Activated CD8-positive, alpha-beta memory T cell treated with anti-CD3 and anti-CD28 coated beads for 4 hours (primary cell): ENCODE measurements at regions not wholly inside any gene's neighbourhood (a gene's known extent, or its start where the extent isn't known, plus 50 kb on each side); places are given as distances from the start of the nearest gene placed in this dataset.
"Not testable (repeated sequence)": the region's sequence is repeated elsewhere in the genome, so short reads cannot be mapped to it uniquely, and the experiment has no call there.

ENCODE experiments used
- DNase-seq, 2 donors: peaks; one replicate each; pipeline ENCODE4 v3.0.0-alpha.2; 2020; ENCODE audit warnings: low read depth in 2 of 2

DNA sequence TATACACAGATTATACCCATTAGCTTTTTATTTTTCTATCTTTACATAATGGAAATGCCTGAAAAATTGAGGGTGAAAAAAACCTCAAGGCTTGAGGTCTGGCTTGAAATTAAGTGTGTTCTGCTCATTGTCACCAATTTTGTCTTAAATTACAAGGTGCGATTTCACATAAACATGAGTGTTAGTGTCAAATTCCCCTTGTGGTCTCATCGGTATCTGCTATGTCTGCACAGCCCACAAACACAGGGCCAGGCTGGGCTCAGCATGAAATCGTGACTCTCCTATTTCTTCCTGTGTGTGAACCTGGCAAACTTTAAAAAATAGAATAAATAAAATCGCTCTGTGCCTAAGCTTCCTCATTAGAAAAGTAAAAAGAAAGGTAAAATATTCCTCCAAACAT, 109.1 kb downstream of the CRLF2 start:
- DNase-seq = no peak

DNA sequence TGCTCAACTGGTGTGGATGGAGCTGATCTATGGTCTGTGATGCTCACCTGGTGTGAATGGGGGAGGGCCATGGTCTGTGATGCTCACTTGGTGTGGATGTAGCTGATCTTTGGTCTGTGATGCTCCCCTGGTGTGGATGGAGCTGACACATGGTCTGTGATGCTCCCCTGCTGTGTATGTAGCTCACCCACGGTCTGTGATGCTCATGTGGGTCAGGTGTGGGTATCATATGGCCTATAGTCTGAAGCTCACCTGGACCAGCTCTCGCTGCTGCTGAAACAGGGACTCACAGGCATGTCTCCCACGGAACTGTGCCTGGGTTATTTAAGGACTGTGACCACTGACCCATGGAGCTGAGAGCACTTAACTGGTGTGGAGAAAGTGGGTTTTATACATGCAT, 109.7 kb downstream of the CRLF2 start:
- DNase-seq = no peak

DNA sequence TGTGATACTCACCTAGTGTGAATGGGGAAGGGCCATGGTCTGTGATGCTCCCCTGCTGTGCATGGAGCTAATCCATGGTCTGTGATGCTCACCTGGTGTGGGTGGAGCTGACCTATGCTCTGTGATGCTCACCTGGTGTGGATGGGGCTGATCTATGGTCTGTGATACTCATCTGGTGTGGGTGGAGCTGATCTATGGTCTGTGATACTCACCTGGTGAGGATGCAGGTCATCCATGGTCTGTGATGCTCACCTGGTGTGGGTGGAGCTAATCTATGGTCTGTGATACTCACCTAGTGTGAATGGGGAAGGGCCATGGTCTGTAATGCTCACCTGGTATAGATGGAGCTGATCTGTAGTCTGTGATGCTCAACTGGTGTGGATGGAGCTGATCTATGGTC, 110.2 kb downstream of the CRLF2 start:
- DNase-seq = not testable (repeated sequence)

DNA sequence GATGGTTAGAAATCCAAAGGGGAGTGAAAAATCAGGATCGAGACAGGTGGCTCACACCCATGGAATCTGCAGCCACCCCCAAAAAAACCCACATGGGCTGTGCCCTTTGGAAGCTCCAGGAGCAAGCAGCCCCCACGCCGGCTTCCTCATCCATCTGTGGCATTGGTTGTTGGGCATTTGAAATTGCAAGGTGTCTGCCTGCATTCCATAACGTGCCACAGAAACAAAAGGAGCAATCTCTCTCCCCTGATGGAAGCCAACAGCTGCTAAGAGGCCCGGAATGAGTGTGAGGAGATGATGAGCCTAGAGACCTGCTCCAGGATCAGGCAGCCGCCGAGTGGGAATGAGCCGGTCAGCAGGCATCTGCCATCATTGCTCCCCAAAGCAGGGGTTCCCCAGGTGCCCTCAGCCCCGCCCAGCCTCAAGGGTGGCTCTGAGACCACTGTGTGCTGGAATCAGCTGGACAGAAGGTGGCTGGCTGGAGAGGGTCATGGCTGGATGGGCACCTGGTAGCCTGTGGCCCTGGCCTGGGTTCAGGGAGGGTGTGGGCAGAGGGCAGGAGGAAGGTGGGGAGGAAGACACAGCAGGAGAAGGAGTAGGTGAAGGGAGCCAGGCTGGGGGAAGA, 113.2 kb downstream of the CRLF2 start:
- no peak for DNase-seq

DNA sequence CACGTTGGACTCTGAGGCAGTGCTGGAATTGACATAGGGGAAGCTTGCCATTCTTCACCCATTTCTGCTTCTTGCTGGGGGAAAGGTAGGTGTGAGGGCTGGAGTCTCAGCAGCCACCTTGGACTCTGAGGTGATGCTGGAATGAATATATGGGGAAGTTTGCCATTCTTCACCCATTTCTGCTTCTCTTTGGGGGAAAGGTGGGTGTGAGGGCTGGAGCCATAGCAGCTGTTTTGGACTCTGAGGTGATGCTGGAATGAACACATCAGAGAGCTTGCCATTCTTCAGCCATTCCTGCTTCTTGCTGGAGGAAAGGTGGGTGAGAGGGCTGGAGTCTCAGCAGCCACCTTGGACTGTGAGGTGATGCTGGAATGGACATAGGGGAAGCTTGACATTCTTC, 115.1 kb downstream of the CRLF2 start:
- DNase-seq = no peak

DNA sequence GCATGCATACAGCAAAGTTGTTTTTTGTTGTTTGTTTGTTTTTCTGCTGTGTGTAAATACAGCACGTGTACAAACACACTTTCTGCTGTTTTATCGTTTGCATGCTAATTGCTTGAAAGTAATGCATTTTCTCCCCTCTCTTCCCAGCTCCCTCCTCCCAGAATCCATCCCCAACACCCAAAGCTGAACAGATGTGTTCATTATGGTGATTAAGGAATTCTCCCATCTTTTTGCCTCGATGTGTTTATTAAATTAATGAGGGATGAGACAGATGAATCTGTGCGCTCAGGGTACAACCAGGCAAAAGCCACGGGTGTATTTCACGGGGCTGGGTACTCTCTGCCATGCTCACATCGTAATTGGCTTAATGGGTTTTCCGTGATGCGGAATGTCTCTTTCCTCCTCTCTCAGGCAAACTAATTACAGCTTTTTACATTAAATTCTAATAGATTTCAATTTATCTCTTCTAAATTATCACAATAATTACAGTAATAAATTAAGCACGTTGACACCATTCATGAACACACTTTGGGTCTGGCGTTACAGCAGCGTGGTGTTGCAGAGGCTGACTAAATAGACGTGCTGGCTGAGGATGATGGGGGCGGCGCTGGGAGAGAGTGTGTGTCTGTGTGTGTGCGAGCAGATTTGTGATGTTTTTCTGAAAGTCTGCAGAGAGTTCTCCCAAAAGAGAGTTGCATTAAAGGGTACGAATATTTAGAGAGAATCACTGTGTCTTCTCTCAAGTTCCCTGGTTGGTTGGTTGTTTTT, 117.7 kb downstream of the CRLF2 start:
- DNase-seq = no peak

DNA sequence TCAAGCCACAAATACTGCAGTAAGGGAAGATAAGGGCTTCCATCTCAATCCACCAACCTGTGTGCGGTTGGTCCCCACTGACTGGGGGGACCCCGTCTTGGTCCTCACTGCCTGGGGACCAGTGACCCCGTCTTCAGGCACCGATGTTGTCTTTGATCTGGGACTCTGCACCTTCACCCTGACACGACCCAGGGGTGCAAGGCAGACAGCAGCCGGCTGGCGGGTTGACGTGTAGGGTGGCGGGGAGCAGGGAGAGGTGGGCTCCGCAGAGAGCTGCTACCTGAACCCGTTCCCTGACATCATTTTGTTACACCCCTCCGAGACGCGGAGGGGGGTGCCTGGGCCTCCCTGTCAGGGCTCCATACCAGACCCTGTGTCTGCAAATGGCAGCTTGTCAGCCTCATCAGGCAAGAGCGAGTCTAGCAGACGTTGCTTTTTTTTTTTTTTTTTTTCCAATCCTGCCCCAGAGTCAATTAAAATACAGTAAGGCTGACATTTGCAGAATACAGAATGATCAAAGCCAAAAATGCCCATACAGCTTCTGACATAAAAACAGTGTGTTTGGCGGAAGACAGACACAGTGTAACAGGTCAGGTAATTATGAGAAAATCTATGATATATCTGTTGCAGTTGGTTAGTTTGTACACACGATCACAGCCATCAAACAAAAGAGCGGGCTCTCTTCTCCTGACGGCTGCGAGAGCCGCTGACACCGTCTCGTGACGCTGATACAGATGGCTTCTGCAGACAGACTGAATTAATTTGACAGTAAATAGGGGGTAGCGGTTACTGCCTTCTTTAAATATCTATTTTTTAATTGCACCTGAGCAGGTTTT, 118.6 kb downstream of the CRLF2 start:
- DNase-seq = no peak

DNA sequence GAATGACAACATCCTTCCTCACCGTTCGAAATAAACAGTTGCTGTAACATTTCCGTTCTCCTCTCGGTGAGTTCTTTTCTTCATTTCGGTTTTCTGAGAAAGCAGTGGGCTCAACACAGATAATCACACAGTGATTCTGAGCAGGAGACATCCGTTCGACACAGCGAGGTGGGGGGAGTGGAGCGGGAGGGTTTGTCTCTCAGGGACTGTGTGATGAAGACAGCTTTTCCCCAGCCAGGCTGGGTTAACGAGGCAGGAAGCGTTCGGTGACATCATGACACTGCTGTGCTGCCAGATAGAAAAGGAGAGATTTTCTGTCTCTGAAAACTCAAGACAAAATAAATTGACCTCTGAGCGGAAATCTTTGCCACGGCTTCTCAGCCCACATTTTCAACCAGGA, 119.3 kb downstream of the CRLF2 start:
- DNase-seq = no peak

DNA sequence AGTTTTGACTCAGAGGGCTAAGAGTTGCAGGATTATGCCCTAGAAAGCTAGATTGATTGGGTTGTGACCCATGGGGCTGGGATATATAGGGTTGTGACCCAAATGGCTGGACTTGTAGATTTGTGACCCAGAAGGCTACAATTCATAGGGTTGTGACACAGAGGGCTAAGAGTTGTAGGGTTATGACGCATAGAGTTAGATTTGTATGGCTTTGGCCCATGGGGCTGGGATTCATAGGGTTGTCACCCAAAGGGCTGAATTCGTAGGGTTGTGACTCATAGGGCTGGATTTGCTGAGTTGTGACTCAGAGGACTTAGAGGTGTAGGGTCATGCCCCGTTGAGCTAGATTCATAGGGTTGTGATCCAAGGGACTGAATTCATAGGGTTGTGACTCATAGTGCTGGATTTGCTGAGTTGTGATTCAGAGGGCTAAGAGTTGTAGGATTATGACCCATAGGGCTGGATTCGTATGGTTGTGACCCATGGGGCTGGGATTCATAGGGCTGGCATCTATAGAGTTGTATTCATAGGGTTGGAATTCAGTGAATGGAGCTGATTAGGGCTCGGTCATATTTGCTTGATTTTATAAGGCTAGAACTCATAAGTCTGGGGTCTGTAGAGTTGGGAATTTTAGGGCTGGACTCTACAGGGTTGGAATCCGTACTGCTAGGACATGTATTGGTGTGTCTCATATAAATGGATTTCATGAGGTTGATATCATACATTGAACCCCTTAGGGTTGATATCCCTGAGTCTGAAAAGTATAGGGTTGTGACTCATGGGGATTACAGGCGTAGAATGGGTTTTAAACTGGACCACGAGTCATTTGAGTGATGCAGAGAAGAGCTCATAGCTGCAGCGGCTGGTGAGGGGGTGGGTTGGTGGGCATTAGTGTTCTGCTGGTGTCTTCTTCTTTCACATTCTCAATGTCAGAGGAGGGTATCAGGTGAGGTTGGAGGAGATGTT, 125.7 kb downstream of the CRLF2 start:
- no peak for DNase-seq

DNA sequence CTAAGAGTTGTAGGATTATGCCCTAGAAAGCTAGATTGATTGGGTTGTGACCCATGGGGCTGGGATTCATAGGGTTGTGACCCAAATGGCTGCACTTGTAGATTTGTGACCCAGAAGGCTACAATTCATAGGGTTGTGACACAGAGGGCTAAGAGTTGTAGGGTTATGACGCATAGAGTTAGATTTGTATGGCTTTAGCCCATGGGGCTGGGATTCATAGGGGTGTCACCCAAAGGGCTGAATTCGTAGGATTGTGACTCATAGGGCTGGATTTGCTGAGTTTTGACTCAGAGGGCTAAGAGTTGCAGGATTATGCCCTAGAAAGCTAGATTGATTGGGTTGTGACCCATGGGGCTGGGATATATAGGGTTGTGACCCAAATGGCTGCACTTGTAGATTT, 126.6 kb downstream of the CRLF2 start:
- not testable (repeated sequence) for DNase-seq

DNA sequence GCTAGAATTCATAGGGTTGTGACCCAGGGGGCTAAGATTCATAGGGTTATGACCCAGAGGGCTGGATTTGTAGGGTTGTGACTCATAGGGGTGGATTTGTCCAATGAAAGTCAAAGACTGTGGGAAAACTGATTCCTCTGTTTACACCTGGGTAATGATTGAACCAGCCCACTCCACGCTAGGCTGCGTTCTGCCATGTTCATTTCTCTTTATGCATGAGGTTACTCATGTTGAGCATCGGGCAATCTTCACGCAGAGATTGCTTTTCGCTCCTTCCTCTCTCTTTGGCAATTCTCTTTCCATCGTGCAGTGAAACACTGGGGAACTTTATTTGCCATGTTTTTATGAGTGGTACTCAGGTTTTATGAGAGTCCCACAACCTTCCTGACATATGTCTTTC, 127.8 kb downstream of the CRLF2 start:
- no peak for DNase-seq

DNA sequence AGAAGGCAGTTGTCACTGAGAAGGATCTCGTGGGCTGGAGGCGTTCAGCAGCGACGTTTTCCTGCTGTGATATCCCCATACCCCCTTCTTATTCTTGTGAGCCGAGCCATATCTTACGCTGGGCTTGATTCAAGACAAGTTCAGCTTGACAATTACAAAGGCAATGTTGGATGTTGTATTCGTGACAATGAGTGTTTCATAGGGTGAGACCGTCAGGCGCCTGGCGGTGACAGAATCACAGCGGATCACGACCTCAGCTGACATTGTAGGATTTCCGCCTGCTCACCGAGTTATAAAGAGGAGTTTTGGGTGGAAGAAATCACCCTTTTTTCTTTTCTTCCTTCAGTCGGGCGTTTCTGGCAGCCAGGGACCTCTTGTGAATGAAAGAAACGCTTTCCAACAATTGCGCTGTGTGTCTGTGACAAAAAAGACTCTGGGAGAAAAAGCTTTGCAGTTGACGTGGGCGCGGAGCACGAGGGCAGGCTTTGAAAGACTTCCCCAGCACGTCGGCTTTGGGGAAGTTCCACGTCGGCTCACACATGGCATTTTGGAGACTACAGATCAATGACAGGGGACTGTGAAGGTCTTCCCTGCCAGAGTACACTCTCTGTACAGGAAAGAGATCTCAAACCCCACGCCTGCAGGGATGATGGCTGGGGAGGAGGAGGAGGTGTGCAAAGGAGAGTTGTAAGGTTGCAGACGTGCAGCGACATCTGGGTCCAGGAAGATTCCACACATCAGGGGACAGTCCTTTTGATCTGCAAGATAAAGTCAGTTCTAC, 135.4 kb downstream of the CRLF2 start:
- no peak for DNase-seq

DNA sequence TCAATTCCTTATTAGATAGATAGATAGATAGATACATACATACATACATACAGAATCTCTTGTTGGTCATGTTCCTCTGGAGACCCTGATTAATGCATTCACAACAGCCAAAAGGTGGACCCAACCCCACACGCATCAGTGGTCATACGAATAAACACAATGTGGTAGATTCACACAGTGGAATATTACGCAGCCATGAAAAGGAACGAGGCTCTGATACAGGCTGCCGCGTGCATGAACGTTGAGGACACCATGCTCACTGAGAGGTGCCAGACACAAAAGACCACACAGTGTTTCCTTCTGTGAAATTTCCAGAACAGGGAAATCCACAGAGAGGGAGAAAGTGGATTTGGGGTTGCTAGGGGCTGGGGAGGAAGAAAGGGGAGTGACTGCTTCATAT, 136.7 kb downstream of the CRLF2 start:
- DNase-seq = no peak

DNA sequence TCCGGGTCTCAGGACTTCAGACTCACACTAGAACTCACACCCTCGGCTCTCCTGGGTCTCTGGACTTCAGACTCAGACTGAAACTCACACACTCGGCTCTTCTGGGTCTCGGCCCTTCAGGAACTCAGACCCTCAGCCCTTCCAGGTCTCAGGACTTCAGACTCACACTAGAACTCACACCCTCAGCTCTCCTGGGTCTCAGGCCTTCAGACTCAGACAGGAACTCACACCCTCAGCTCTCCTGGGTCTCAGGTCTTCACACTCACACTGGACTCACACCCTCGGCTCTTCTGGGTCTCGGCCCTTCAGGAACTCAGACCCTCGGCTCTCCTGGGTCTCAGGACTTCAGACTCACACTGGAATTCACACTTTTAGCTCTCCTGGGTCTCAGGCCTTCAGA, 137.3 kb downstream of the CRLF2 start:
- DNase-seq = no peak

DNA sequence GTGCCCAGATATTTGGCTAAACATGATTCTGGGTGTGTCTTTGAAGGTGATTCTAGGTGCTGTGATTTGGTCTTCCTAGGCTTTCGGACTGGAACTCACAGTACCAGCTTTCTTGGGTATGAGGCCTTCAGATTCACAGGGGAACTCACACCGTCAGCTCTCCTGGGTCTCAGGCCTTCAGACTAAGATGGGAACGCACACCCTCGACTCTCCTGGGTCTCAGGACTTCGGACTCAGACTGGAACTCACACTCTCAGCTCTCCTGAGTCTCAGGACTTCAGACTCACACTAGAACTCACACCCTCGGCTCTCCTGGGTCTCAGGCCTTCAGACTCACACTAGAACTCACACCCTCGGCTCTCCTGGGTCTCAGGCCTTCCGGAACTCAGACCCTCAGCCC, 137.7 kb downstream of the CRLF2 start:
- DNase-seq = no peak

DNA sequence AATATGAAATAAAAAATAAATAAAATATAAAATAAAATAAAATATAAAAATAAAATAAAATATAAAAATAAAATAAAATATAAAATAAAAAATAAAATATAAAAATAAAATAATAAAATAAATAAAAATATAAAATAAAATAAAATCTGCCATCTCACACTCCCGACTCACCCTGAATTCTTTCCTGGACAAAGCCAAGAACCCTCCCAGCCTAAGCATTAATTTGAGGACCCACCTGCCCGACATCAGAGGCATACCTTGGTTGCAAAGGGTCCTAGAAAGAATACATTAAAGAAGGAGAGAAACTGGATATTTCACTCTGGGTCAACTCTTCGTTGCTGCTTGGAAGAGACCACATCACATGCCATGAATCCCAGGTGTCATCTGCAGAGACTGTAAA, 138.3 kb downstream of the CRLF2 start:
- no peak for DNase-seq

DNA sequence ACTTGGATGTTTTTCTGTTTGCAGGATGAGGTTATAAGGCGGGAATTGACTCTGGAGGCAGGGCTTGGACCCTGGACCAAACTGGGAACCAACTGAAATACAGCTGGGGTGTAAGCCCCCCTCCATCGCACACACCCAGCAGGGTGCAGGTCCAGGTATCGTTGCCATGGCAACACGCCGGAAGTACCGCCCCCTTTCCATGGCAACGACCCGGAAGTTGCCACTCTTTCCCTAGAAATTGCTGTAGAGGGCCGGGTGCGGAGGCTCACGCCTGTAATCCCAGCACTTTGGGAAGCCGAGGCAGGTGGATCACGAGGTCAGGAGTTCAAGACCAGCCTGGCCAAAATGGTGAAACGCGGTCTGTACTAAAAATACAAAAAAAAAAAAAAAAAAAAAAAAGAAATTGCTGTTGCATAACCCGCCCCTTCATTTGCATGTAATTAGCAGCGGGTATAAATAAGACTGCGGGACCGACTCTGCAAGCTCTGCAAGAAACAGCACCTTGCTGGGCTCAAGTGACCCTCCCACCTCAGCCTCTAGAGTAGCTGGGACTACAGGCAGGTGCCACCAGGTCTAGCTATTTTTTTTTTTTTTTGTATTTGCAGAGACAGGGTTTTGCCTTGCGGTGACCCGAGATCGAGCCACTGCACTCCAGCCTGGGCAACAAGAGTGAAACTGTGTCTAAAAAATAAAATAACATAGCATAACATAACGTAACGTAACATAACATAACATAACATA, 139.6 kb downstream of the CRLF2 start:
- no peak for DNase-seq

DNA sequence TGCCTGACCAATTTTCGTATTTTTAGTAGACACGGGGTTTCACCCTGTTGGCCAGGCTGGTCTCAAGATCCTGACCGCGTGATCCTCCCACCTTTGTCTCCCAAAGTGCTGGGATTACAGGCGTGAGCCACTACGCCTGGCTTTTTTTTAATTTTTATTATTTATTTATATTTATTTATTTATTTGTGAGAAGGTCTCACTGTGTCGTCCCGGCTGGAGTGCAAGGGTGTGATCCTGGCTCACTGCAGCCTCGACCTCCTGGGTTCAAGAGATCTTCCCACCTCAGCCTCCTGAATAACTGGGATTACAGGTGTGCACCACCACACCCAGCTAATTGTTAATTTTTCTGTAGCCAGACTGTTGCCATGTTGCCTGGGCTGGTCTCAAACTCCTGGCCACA, 141.1 kb downstream of the CRLF2 start:
- DNase-seq = no peak

DNA sequence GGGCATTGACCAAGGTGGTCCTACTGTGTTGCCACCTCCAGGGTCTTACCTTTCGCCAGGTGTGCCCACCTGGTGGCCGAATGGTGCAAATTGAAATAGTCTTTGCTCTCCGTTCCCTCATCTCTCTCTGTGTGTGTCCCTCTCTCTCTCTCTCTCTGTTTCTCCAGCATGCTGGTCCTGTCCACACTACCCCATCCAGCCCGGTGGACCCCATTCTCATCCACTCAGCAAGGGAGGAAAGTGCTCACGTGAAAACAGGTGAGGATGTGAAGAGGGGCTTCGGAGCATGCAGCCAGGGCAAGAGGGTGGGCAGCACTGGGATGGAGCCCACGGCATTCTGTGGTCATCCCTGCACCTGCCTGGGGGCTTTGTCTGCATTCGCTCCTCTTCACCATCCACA, 150.1 kb downstream of the CRLF2 start:
- no peak for DNase-seq

DNA sequence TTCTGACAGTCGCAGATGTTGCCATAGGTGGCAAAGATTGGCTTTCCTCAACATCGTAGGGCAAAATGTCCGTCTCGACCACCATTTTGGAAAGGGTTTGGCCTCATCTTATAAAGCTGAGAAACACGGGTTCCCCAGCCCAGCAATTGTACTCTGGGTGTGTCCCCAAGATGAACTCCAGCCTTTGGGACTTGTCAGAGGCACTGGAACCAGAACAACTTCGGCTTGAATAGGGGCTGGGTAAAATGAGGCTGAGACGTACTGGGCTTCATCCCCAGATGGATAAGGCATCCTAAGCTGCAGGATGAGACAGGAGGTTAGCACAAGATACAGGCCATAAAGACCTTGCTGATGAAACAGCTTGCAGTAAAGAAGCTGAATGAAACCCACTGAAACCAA, 151.9 kb downstream of the CRLF2 start:
- DNase-seq = no peak
